ENCODE measurements at regions not wholly inside any gene's neighbourhood (a gene's known extent, or its start where the extent isn't known, plus 50 kb on each side); places are given as distances from the start of the nearest gene placed in this dataset.

DNA sequence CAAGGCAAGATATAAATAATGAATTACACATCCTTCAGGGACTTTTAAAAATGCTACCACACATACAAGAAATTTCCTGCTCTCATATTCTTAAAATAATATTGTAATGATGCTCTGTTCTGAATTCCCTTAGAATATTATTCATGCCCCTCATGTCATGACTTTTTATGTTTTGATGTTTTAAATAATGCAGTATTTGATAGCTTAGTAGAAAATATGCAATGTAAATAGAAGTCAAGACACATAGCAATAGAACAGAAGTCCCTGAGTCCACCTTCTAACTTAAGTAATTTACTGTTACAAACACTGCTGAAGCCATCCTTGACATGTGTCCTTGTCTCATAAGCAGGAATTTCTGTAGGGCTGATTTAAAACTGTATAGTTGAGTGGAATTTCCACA, 1071.2 kb upstream of the LCORL start:
- TF ChIP-seq, protein P1, sequence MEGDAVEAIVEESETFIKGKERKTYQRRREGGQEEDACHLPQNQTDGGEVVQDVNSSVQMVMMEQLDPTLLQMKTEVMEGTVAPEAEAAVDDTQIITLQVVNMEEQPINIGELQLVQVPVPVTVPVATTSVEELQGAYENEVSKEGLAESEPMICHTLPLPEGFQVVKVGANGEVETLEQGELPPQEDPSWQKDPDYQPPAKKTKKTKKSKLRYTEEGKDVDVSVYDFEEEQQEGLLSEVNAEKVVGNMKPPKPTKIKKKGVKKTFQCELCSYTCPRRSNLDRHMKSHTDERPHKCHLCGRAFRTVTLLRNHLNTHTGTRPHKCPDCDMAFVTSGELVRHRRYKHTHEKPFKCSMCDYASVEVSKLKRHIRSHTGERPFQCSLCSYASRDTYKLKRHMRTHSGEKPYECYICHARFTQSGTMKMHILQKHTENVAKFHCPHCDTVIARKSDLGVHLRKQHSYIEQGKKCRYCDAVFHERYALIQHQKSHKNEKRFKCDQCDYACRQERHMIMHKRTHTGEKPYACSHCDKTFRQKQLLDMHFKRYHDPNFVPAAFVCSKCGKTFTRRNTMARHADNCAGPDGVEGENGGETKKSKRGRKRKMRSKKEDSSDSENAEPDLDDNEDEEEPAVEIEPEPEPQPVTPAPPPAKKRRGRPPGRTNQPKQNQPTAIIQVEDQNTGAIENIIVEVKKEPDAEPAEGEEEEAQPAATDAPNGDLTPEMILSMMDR (IDR thresholded peaks at IDR 0.05; ENCODE audit: low read depth, low read length): no peak
- no peak overlapping the region for H3K27ac ChIP-seq (ENCODE audit: low read depth, low read length)
- H3K27me3 ChIP-seq (ENCODE audit: control insufficient read depth, insufficient read depth, low read length): no peaks in the 10 kb centered on the region
- ChIA-PET CTCF (no interaction called here), POLR2A (no interaction called here)
- H3K4me3 ChIP-seq (ENCODE audit: low read depth, low read length): no peak overlapping the region
- no peak for DNase-seq (ENCODE audit: low read depth, low spot score)
- no peaks in the 10 kb centered on the region for H3K9me3 ChIP-seq (ENCODE audit: control insufficient read depth, insufficient read depth, low read length)

DNA sequence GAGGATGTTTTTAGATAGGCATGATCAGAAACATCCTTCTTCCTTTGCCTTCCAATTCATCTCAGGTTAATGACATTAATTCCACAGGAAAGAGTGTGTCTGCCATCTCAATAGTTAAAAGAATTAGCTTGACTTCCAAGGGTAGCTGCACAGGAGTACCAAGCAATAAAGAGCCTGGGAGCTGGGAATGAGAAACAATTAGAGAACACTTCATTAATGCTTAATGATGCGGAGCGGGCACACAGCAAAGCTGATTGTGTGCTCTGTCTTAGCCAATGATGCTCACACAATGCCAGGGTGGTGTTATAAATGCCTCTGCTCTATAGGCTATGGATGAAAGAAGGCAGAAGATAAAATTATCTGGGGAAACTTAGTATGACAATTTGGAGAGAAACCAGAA, 1052.5 kb upstream of the LCORL start:
- ChIA-PET POLR2A (no interaction called here), CTCF (no interaction called here)
- no peak for DNase-seq (ENCODE audit: low read depth, low spot score)
- H3K4me3 ChIP-seq (ENCODE audit: low read depth, low read length): no peak overlapping the region
- H3K27me3 ChIP-seq (ENCODE audit: control insufficient read depth, insufficient read depth, low read length): no peaks in the 10 kb centered on the region
- no peaks in the 10 kb centered on the region for H3K9me3 ChIP-seq (ENCODE audit: control insufficient read depth, insufficient read depth, low read length)
- no peak overlapping the region for H3K27ac ChIP-seq (ENCODE audit: low read depth, low read length)
- TF ChIP-seq, protein P1 (IDR thresholded peaks at IDR 0.05; ENCODE audit: low read depth, low read length): no peak

DNA sequence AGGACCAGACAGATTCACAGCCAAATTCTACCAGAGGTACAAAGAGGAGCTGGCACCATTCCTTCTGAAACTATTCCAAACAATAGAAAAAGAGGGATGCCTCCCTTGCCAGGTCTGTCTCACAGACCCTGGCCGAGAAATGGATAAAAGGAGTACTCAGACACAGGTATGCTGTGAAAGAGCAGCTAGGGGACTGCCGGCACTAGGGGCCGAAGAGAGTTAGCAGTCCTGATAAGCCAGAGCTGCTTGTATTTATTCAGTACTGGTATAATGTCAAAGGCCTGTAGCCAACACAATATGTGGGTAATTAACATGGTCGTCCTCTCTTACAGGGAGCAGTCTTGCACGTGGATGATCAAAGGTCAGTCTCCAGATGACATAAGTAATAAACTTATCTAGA, 1042.1 kb upstream of the LCORL start:
- Histone ChIP-seq H3K9me3 (ENCODE audit: control insufficient read depth, insufficient read depth, low read length) (no peaks in the 10 kb centered on the region), H3K27ac (ENCODE audit: low read depth, low read length) (no peak overlapping the region), H3K4me3 (ENCODE audit: low read depth, low read length) (no peak overlapping the region), H3K27me3 (ENCODE audit: control insufficient read depth, insufficient read depth, low read length) (no peaks in the 10 kb centered on the region)
- ChIA-PET POLR2A (no interaction called here), CTCF (no interaction called here)
- TF ChIP-seq, protein P1 (IDR thresholded peaks at IDR 0.05; ENCODE audit: low read depth, low read length): no peak
- no peak for DNase-seq (ENCODE audit: low read depth, low spot score)

DNA sequence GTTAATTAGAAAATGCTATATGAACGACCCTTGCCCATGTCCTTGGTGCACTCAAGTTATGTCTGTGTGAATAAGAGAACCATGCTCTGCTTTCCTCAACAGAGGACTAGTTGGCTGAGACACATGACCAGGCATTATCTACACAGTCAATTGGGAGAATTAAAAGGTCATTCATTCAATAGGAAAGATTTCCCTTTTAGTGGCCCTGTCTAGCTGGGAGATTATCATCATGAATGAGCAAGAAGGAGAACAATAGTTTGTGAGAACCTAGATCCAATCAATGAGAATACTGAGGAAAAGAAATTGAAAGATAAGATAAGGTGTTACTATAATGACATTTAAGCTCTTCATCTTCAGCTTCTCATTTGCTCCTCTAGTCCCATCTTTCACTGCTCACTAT, 1033.4 kb upstream of the LCORL start:
- DNase-seq (ENCODE audit: low read depth, low spot score): no peak
- Histone ChIP-seq H3K27ac (ENCODE audit: low read depth, low read length) (no peak overlapping the region), H3K27me3 (ENCODE audit: control insufficient read depth, insufficient read depth, low read length) (no peaks in the 10 kb centered on the region), H3K9me3 (ENCODE audit: control insufficient read depth, insufficient read depth, low read length) (no peaks in the 10 kb centered on the region), H3K4me3 (ENCODE audit: low read depth, low read length) (no peak overlapping the region)
- ChIA-PET CTCF (no interaction called here), POLR2A (no interaction called here)
- TF ChIP-seq, protein P1 (IDR thresholded peaks at IDR 0.05; ENCODE audit: low read depth, low read length): no peak

DNA sequence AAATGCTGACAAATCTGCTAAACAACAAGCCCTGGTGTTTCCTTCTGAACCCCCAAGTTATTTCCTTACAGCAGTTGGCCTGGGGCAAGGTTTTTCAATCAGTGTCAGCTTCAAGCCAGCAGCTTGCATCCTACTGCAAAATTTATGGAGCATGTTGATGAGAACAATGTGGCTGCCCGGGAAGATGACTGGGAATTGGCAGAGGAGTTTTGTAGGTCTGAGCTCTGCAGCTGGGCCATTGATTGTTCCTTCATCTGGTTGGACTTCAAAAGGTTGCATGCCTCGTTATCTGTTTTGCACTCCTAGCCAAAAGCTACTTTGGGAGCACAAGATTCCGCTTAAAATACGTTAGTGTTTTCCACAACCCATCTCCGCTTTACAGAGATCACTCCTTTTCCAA, 1030.3 kb upstream of the LCORL start:
- DNase-seq (ENCODE audit: low read depth, low spot score): no peak
- CTCF ChIA-PET: no interaction called here
- H3K9me3 ChIP-seq (ENCODE audit: control insufficient read depth, insufficient read depth, low read length): no peaks in the 10 kb centered on the region
- H3K27me3 ChIP-seq (ENCODE audit: control insufficient read depth, insufficient read depth, low read length): no peaks in the 10 kb centered on the region
- TF ChIP-seq, protein P1 (IDR thresholded peaks at IDR 0.05; ENCODE audit: low read depth, low read length): no peak
- H3K4me3 ChIP-seq (ENCODE audit: low read depth, low read length): no peak overlapping the region
- POLR2A ChIA-PET: no interaction called here
- H3K27ac ChIP-seq (ENCODE audit: low read depth, low read length): no peak overlapping the region
